Panc1 (cell line): ENCODE measurements at regions not wholly inside any gene's neighbourhood (a gene's known extent, or its start where the extent isn't known, plus 50 kb on each side); places are given as distances from the start of the nearest gene placed in this dataset.

ENCODE experiments used
- CTCF ChIP-seq: fragments of 450-650 bp; IDR thresholded peaks from 2 replicates; pipeline ENCODE4 v1.5.1; 2017; ENCODE audit warnings: mild to moderate bottlenecking
- REST ChIP-seq, 2 experiments: IDR thresholded peaks; 2 replicates each; pipeline ENCODE4 v1.6.1; 2011 to 2012; ENCODE audit warnings: low read depth in 2 of 2, control low read depth in 1 of 2, low read length in 1 of 2, mild to moderate bottlenecking in 1 of 2, moderate library complexity in 1 of 2; ENCODE audit not compliant: insufficient read depth in 1 of 2
- SIN3A ChIP-seq: IDR thresholded peaks from 2 replicates; pipeline ENCODE4 v1.6.1; 2012; ENCODE audit warnings: low read depth, mild to moderate bottlenecking, low read length, moderate library complexity, borderline replicate concordance; ENCODE audit not compliant: insufficient read depth
- TCF7L2 ChIP-seq: IDR thresholded peaks from 2 replicates; pipeline ENCODE4 v1.6.1; 2011; ENCODE audit warnings: mild to moderate bottlenecking, low read depth, low read length, inconsistent platforms

- no peak for TF ChIP-seq CTCF
- no peak for TF ChIP-seq SIN3A
- no peak for TF ChIP-seq REST (IDR thresholded peaks at IDR 0.05; ENCODE audit: insufficient read depth in 1 of 2, low read depth in 2 of 2, low read length in 1 of 2)
- no peak for TF ChIP-seq TCF7L2
Observed at GRCh38 chr14:25464078-25464477, 414.1 kb upstream of the STXBP6 start.
